ENCODE measurements at regions not wholly inside any gene's neighbourhood (a gene's known extent, or its start where the extent isn't known, plus 50 kb on each side); places are given as distances from the start of the nearest gene placed in this dataset.

DNA sequence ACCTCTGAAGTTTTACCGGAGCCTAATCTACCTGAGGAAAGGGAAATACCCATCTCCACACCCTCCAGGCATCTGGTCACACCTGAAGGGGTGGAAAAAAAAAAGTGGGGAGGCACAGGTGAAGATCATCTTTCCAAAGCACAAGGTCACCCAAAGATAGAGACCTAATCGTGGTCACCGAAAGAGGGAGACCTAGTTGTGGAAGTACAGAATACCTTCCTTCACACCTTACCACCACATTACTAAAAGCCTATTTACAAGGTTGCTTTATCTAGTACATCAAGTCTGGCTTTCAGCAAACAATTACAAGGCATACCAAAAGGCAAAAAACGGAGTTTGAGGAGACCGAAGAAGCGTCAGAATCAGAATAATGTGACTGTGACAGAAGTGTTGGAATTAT is 110.0 kb upstream of the ARPP21 start:
- Histone ChIP-seq H4K20me1 (ENCODE audit: insufficient read depth) (no peaks in the 10 kb centered on the region), H2AFZ (ENCODE audit: low read depth, low read length) (no peak overlapping the region), H3K4me3 (ENCODE audit: low read length) (no peak overlapping the region), H3K27ac (ENCODE audit: low read length) (no peak overlapping the region), H3K9me2 (ENCODE audit: insufficient read depth, low read length) (no peaks in the 10 kb centered on the region), H3K4me2 (ENCODE audit: low read length) (no peak overlapping the region), H3K9ac (ENCODE audit: low read length) (no peak overlapping the region), H3F3A (ENCODE audit: insufficient read depth, low read length, poor library complexity, severe bottlenecking) (no peaks in the 10 kb centered on the region), H3K79me2 (replicated peaks; ENCODE audit: insufficient read depth, low read length) (no peaks in the 10 kb centered on the region), H3K9me3 (ENCODE audit: low read length) (no peaks in the 10 kb centered on the region), H3K27me3 (ENCODE audit: insufficient read depth, low read depth, low read length) (no peaks in the 10 kb centered on the region), H3K36me3 (ENCODE audit: insufficient read depth, low read length) (no peaks in the 10 kb centered on the region)
- no peak for TF ChIP-seq RAD21 (conservative IDR thresholded peaks at IDR 0.05)
- no peak for TF ChIP-seq EZH2 (IDR thresholded peaks at IDR 0.05; ENCODE audit: borderline replicate concordance, insufficient read depth, low read length, poor library complexity, severe bottlenecking)
- no peak for TF ChIP-seq POLR2AphosphoS5 (IDR thresholded peaks at IDR 0.05)
- no peak for TF ChIP-seq MXI1 (conservative IDR thresholded peaks at IDR 0.05; ENCODE audit: poor library complexity, severe bottlenecking)
- no peak for TF ChIP-seq SMC3 (conservative IDR thresholded peaks at IDR 0.05; ENCODE audit: poor library complexity)
- TF ChIP-seq EP300 (conservative IDR thresholded peaks at IDR 0.05; ENCODE audit: poor library complexity, severe bottlenecking) = no peak
- TF ChIP-seq TAF1 (IDR thresholded peaks at IDR 0.05; ENCODE audit: low read depth) = no peak
- TF ChIP-seq, protein P1, sequence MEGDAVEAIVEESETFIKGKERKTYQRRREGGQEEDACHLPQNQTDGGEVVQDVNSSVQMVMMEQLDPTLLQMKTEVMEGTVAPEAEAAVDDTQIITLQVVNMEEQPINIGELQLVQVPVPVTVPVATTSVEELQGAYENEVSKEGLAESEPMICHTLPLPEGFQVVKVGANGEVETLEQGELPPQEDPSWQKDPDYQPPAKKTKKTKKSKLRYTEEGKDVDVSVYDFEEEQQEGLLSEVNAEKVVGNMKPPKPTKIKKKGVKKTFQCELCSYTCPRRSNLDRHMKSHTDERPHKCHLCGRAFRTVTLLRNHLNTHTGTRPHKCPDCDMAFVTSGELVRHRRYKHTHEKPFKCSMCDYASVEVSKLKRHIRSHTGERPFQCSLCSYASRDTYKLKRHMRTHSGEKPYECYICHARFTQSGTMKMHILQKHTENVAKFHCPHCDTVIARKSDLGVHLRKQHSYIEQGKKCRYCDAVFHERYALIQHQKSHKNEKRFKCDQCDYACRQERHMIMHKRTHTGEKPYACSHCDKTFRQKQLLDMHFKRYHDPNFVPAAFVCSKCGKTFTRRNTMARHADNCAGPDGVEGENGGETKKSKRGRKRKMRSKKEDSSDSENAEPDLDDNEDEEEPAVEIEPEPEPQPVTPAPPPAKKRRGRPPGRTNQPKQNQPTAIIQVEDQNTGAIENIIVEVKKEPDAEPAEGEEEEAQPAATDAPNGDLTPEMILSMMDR (IDR thresholded peaks at IDR 0.05; ENCODE audit: poor library complexity, severe bottlenecking) = no peak
- TF ChIP-seq, protein P2, sequence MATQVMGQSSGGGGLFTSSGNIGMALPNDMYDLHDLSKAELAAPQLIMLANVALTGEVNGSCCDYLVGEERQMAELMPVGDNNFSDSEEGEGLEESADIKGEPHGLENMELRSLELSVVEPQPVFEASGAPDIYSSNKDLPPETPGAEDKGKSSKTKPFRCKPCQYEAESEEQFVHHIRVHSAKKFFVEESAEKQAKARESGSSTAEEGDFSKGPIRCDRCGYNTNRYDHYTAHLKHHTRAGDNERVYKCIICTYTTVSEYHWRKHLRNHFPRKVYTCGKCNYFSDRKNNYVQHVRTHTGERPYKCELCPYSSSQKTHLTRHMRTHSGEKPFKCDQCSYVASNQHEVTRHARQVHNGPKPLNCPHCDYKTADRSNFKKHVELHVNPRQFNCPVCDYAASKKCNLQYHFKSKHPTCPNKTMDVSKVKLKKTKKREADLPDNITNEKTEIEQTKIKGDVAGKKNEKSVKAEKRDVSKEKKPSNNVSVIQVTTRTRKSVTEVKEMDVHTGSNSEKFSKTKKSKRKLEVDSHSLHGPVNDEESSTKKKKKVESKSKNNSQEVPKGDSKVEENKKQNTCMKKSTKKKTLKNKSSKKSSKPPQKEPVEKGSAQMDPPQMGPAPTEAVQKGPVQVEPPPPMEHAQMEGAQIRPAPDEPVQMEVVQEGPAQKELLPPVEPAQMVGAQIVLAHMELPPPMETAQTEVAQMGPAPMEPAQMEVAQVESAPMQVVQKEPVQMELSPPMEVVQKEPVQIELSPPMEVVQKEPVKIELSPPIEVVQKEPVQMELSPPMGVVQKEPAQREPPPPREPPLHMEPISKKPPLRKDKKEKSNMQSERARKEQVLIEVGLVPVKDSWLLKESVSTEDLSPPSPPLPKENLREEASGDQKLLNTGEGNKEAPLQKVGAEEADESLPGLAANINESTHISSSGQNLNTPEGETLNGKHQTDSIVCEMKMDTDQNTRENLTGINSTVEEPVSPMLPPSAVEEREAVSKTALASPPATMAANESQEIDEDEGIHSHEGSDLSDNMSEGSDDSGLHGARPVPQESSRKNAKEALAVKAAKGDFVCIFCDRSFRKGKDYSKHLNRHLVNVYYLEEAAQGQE (IDR thresholded peaks at IDR 0.05; ENCODE audit: borderline replicate concordance) = no peak

DNA sequence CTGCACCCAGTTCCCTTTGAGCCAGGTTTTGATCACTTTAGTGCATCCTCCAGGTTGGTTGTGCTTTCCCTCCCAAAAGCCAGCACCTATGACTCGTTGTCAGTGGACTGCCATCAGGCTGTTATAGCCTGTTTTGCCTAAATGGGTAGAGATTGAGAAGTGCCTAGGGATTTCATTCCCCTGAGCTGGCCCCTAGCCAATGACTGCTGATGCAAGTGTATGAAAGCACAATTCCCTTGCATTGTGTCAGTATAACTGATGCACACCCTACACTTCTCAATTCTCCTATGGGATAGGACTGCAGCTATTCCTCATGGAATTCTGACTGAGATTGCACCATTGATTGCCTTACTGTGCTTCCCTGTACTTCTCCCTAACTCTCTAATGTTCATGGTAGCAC is 102.1 kb upstream of the ARPP21 start:
- TF ChIP-seq EZH2 (IDR thresholded peaks at IDR 0.05; ENCODE audit: borderline replicate concordance, insufficient read depth, low read length, poor library complexity, severe bottlenecking) = no peak
- TF ChIP-seq, protein P1 (IDR thresholded peaks at IDR 0.05; ENCODE audit: poor library complexity, severe bottlenecking) = no peak
- Histone ChIP-seq H3K27ac (ENCODE audit: low read length) (no peak overlapping the region), H3F3A (ENCODE audit: insufficient read depth, low read length, poor library complexity, severe bottlenecking) (no peaks in the 10 kb centered on the region), H3K27me3 (ENCODE audit: insufficient read depth, low read depth, low read length) (no peaks in the 10 kb centered on the region), H2AFZ (ENCODE audit: low read depth, low read length) (no peak overlapping the region), H3K9me3 (ENCODE audit: low read length) (no peaks in the 10 kb centered on the region), H3K9ac (ENCODE audit: low read length) (no peak overlapping the region), H3K4me3 (ENCODE audit: low read length) (no peak overlapping the region), H3K36me3 (ENCODE audit: insufficient read depth, low read length) (no peaks in the 10 kb centered on the region), H3K4me2 (ENCODE audit: low read length) (no peak overlapping the region), H3K79me2 (replicated peaks; ENCODE audit: insufficient read depth, low read length) (no peaks in the 10 kb centered on the region), H3K9me2 (ENCODE audit: insufficient read depth, low read length) (no peaks in the 10 kb centered on the region), H4K20me1 (ENCODE audit: insufficient read depth) (no peaks in the 10 kb centered on the region)

Data from neural cell (in vitro differentiated cells).